Stimulated activated naive CD8-positive, alpha-beta T cell treated with anti-CD3 and anti-CD28 coated beads, Interleukin-15, amount 100 ng/mL, for 72 hours (primary cell): ENCODE measurements at regions not wholly inside any gene's neighbourhood (a gene's known extent, or its start where the extent isn't known, plus 50 kb on each side); places are given as distances from the start of the nearest gene placed in this dataset.

Experiments
- ATAC-seq: fragments of 150-1000 bp; cut with Tn5 transposase; 2 replicates; pipeline ENCODE4 v1.10.0; 2021; ENCODE audit warnings: mild to moderate bottlenecking, moderate library complexity
- DNase-seq, 2 donors: peaks; one replicate each; pipeline ENCODE4 v3.0.0; 2021 to 2022
- H3K27ac Mint-ChIP-seq, 2 donors: one replicate each; pipeline ENCODE4 v1.8.0; 2022; ENCODE audit warnings: mild to moderate bottlenecking in 2 of 2, mixed read lengths in 2 of 2, moderate library complexity in 2 of 2
- H3K27me3 Mint-ChIP-seq: one replicate; pipeline ENCODE4 v1.8.0; 2022; ENCODE audit warnings: mixed read lengths
- H3K4me1 Mint-ChIP-seq: one replicate; pipeline ENCODE4 v1.8.0; 2022; ENCODE audit warnings: mild to moderate bottlenecking, mixed read lengths
- H3K4me3 Mint-ChIP-seq, 2 donors: one replicate each; pipeline ENCODE4 v1.8.0; 2022; ENCODE audit warnings: mild to moderate bottlenecking in 2 of 2, mixed read lengths in 2 of 2, moderate library complexity in 1 of 2
- H3K9me3 Mint-ChIP-seq, 2 donors: one replicate each; pipeline ENCODE4 v1.8.0; 2022; ENCODE audit warnings: mixed read lengths in 2 of 2

GRCh38 chr17:71682174-71682494 is 438.7 kb upstream of the SOX9 start:
- Mint-ChIP-seq H3K4me1 (no peaks in the 10 kb centered on the region), H3K27me3 (no peaks in the 10 kb centered on the region), H3K4me3 (no peak overlapping the region), H3K27ac (no peak overlapping the region), H3K9me3 (peaks cover 8 to 13% of the 10 kb centered on the region in 2 donors)
- no peak for DNase-seq
- no peak for ATAC-seq

DNA sequence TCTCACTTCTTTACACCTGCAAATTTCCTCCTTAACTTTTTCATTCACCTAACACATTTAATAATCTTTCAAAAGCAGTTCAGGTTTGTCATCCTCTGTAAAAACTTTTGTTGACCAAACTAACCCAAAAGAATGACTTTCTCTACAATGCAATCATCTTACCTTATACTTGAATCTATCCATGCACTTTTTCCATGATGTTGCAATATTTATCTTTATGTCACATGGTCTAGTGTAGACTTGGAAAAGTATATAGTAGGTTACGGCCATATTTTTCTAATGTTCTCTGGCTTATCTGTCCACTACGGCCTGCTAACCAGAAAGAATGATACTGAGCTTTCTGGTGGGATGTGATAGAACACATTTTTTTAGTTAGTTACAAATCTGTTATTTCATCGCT is 431.0 kb upstream of the SOX9 start:
- ATAC-seq (no peak), DNase-seq (no peak)
- no peak overlapping the region for H3K4me3 Mint-ChIP-seq
- no peaks in the 10 kb centered on the region for H3K4me1 Mint-ChIP-seq
- no peaks in the 10 kb centered on the region for H3K27me3 Mint-ChIP-seq
- H3K9me3 Mint-ChIP-seq, result peaks cover 0 to 5% of the 10 kb centered on the region in 2 donors
- H3K27ac Mint-ChIP-seq, result no peak overlapping the region

GRCh38 chr17:71699907-71700306 is 420.9 kb upstream of the SOX9 start:
- H3K9me3 Mint-ChIP-seq, result peaks cover 11 to 29% of the 10 kb centered on the region in 2 donors
- H3K4me3 Mint-ChIP-seq, result no peak overlapping the region
- DNase-seq (no peak), ATAC-seq (no peak)
- H3K4me1 Mint-ChIP-seq, result no peaks in the 10 kb centered on the region
- no peak overlapping the region for H3K27ac Mint-ChIP-seq
- no peaks in the 10 kb centered on the region for H3K27me3 Mint-ChIP-seq

DNA sequence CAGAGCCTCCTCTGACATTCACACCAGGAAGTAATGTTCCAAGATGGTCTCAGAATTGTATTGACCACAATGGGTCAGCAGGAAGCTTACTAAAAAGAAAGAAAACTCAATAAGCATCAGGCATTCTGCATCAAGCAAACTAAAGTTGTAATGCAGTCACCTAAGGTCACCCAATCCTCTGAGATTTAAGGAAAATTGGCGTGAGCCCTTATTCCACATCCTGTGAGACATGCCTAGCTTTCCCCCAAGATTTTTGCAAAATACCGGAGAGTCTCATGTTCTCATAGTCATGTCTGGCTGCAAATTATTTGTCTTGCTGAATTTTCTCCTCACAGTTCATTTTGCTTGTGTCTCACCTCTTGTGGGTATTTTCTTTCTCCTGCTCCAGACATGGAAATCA is 417.1 kb upstream of the SOX9 start:
- ATAC-seq (no peak), DNase-seq (no peak)
- Mint-ChIP-seq H3K4me1 (no peaks in the 10 kb centered on the region), H3K4me3 (no peak overlapping the region), H3K27ac (no peak overlapping the region), H3K9me3 (peaks cover 5 to 22% of the 10 kb centered on the region in 2 donors), H3K27me3 (no peaks in the 10 kb centered on the region)

DNA sequence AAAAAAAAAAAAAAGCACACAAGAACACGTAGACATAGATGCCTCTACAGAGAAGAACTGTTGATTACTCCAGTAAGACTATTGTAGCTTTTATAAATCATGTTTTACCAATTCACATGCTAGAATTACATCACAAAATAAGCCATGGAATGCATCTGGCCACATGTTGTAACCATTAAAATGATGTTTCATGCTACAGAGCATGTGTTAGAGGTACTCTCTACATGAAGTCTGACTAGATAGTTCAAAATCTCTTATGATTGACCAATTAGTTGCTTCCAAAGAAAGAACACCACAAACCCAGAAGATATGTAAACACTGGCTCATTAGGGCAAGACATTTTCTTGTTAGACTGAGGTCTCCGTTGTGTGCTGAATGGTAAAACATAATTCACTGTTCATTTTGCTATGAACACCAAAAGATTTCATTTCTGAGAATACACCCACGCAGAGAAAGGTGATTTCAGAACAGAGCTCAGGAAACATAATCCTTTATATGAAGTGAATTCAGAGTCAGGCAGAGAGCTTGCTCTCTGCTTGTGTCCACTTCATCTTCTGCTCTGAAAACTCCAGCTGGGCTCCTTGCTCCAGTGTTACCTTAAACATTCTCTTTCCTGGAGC is 411.4 kb upstream of the SOX9 start:
- Mint-ChIP-seq H3K9me3 (peaks cover 0 to 5% of the 10 kb centered on the region in 2 donors), H3K4me3 (no peak overlapping the region), H3K4me1 (no peaks in the 10 kb centered on the region), H3K27me3 (no peaks in the 10 kb centered on the region), H3K27ac (no peak overlapping the region)
- ATAC-seq (no peak), DNase-seq (no peak)

GRCh38 chr17:71709946-71710345 is 410.9 kb upstream of the SOX9 start:
- no peak overlapping the region for H3K27ac Mint-ChIP-seq
- ATAC-seq (no peak), DNase-seq (no peak)
- no peak overlapping the region for H3K4me3 Mint-ChIP-seq
- peaks cover 0 to 5% of the 10 kb centered on the region in 2 donors for H3K9me3 Mint-ChIP-seq
- no peaks in the 10 kb centered on the region for H3K27me3 Mint-ChIP-seq
- H3K4me1 Mint-ChIP-seq, result no peaks in the 10 kb centered on the region

- Mint-ChIP-seq H3K27ac (no peak overlapping the region), H3K4me1 (no peaks in the 10 kb centered on the region), H3K9me3 (peaks cover 0 to 12% of the 10 kb centered on the region in 2 donors), H3K27me3 (no peaks in the 10 kb centered on the region), H3K4me3 (no peak overlapping the region)
- no peak for ATAC-seq
- no peak for DNase-seq
Measured at GRCh38 chr17:71710816-71711215, 410.0 kb upstream of the SOX9 start.

GRCh38 chr17:71713846-71714245 is 407.0 kb upstream of the SOX9 start:
- H3K4me1 Mint-ChIP-seq, result no peaks in the 10 kb centered on the region
- no peak for ATAC-seq
- no peak overlapping the region for H3K4me3 Mint-ChIP-seq

DNA sequence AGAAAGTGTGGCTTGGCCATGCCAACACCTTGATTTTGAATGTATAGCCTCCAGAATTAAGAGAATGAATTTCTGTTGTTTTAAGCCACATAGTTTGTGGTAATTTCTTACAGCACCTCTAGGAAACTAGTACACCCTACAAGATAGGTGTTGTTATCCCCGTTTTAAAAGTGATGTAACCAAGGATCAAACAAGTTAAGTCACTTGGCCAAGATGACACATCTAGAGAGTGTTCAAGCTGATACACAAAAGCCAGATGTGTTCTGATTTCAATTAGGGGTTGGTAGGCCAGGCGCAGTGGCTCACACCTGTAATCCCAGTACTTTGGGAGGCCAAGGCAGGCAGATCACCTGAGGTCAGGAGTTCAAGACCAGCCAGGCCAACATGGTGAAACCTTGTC is 396.5 kb upstream of the SOX9 start:
- ATAC-seq (no peak), DNase-seq (no peak)
- Mint-ChIP-seq H3K4me3 (no peak overlapping the region), H3K4me1 (no peaks in the 10 kb centered on the region), H3K27ac (no peak overlapping the region), H3K27me3 (no peaks in the 10 kb centered on the region), H3K9me3 (no peaks in the 10 kb centered on the region)

More at GRCh38 chr17:71713846-71714245, 407.0 kb upstream of the SOX9 start:
- no peak overlapping the region for H3K27ac Mint-ChIP-seq
- DNase-seq, result no peak
- no peaks in the 10 kb centered on the region for H3K27me3 Mint-ChIP-seq
- peaks cover 13 to 20% of the 10 kb centered on the region in 2 donors for H3K9me3 Mint-ChIP-seq

GRCh38 chr17:71725811-71726210 is 395.0 kb upstream of the SOX9 start:
- Mint-ChIP-seq H3K4me3 (no peak overlapping the region), H3K27me3 (no peaks in the 10 kb centered on the region), H3K4me1 (no peaks in the 10 kb centered on the region), H3K27ac (no peak overlapping the region), H3K9me3 (peaks cover 0 to 6% of the 10 kb centered on the region in 2 donors)
- DNase-seq (no peak), ATAC-seq (no peak)

DNA sequence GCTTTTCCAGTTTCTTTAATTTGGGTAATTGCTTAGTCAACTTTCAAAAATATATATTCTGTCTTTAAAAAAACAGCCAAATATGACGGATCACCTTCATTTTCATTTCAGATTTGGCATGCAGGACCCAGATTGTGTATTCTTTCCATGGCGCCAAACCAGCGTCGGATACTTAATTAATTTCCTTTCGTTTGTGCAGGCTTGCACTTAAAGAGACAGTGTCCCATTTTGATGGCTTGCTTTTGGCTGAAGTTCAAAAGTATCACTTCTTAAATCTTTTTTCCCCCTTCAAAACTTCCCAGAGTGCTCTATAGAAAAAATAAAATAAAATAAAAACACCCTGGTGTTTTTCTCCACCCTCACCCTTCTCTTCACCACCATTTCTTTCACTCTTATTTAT is 394.5 kb upstream of the SOX9 start:
- Mint-ChIP-seq H3K4me1 (no peaks in the 10 kb centered on the region), H3K27me3 (no peaks in the 10 kb centered on the region), H3K27ac (no peak overlapping the region), H3K9me3 (peaks cover 0 to 6% of the 10 kb centered on the region in 2 donors), H3K4me3 (no peak overlapping the region)
- no peak for DNase-seq
- no peak for ATAC-seq

GRCh38 chr17:71727292-71727691 is 393.5 kb upstream of the SOX9 start:
- no peak for ATAC-seq
- peaks cover 0 to 6% of the 10 kb centered on the region in 2 donors for H3K9me3 Mint-ChIP-seq
- H3K27me3 Mint-ChIP-seq, result no peaks in the 10 kb centered on the region
- H3K27ac Mint-ChIP-seq, result no peak overlapping the region
- H3K4me1 Mint-ChIP-seq, result no peaks in the 10 kb centered on the region
- no peak overlapping the region for H3K4me3 Mint-ChIP-seq
- DNase-seq, result no peak

DNA sequence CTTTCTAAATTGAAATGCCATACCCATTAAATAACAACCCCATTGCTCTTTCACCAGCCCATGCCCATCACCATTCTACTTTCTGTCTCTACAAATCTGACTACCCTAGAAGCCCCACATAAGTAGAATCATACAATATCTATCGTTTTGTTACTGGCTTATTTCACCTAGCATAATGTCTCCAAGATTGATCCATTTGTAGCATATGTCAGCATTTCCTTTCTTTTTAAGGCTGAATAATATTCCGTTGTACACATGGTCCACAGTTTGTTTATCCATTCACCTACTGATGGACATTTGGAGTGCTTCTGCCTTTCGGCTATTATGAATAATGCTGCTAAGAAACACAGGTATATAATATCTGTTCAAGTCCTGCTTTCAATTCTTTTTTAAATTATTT is 393.1 kb upstream of the SOX9 start:
- DNase-seq, result no peak
- no peak overlapping the region for H3K27ac Mint-ChIP-seq
- H3K9me3 Mint-ChIP-seq, result peaks cover 0 to 6% of the 10 kb centered on the region in 2 donors
- no peaks in the 10 kb centered on the region for H3K4me1 Mint-ChIP-seq
- H3K4me3 Mint-ChIP-seq, result no peak overlapping the region
- H3K27me3 Mint-ChIP-seq, result no peaks in the 10 kb centered on the region
- no peak for ATAC-seq

- Mint-ChIP-seq H3K4me3 (no peak overlapping the region), H3K4me1 (no peaks in the 10 kb centered on the region)
- no peak for ATAC-seq
Measured at GRCh38 chr17:71730871-71731270, 389.9 kb upstream of the SOX9 start.

GRCh38 chr17:71735893-71736292 is 384.9 kb upstream of the SOX9 start:
- Mint-ChIP-seq H3K4me3 (no peak overlapping the region), H3K9me3 (peaks cover 0 to 5% of the 10 kb centered on the region in 2 donors), H3K27ac (no peak overlapping the region), H3K27me3 (no peaks in the 10 kb centered on the region), H3K4me1 (no peaks in the 10 kb centered on the region)
- DNase-seq (no peak), ATAC-seq (no peak)

More at GRCh38 chr17:71730871-71731270, 389.9 kb upstream of the SOX9 start:
- Mint-ChIP-seq H3K27me3 (no peaks in the 10 kb centered on the region), H3K9me3 (peaks cover 0 to 6% of the 10 kb centered on the region in 2 donors), H3K27ac (no peak overlapping the region)
- DNase-seq, result no peak

DNA sequence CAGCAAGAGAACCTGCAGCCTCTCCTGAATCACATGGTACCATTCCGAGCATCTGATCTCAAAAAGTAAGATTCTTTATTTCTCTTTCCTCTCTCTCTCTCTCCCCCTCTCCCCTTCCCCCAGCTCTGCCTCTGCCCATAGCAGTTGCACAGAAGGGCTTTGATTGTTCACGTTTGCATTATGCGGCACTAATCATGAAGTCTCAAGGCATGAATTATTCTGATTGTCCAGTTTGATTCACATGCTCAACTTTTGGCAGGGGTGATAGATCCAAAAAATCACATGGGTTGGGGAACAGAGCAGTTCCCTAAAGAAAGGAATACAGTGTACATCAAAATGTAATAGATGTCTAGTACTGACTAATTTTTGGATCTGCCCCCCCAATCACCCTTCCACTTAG is 380.0 kb upstream of the SOX9 start:
- ATAC-seq (no peak), DNase-seq (no peak)
- Mint-ChIP-seq H3K4me3 (no peak overlapping the region), H3K4me1 (no peaks in the 10 kb centered on the region), H3K27me3 (no peaks in the 10 kb centered on the region), H3K9me3 (peaks cover 0 to 5% of the 10 kb centered on the region in 2 donors), H3K27ac (no peak overlapping the region)

DNA sequence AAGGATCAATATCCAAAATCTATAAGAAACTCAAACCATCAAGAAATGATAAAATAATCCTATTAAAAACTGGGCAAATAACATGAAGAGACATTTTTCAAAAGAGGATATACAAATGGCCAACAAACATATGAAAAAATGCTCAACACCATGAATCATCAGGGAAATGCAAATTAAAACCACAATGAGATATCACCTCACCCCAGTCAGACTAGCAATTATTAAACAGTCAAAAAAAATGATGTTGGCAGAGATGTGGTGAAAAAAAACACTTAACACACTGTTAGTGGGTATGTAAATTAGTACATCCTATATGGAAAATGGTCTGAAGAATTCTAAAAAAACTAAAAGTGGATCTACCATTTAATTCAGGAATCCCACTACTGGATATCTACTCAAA is 379.0 kb upstream of the SOX9 start:
- Mint-ChIP-seq H3K4me1 (no peaks in the 10 kb centered on the region), H3K27ac (no peak overlapping the region), H3K9me3 (peaks cover 0 to 5% of the 10 kb centered on the region in 2 donors), H3K27me3 (no peaks in the 10 kb centered on the region), H3K4me3 (no peak overlapping the region)
- DNase-seq (no peak), ATAC-seq (no peak)
